GM23248 (cell line): ENCODE measurements at regions not wholly inside any gene's neighbourhood (a gene's known extent, or its start where the extent isn't known, plus 50 kb on each side); places are given as distances from the start of the nearest gene placed in this dataset.

ENCODE experiments used
- EZH2 ChIP-seq: fragments of 200-600 bp; sonication (generic); IDR thresholded peaks from 2 replicates; pipeline ENCODE4 v1.6.1; 2018; ENCODE audit warnings: antibody characterized with exemption, mild to moderate bottlenecking; ENCODE audit not compliant: insufficient read depth, poor library complexity, severe bottlenecking
- EZH2phosphoT487 ChIP-seq: fragments of 200-600 bp; sonication (generic); IDR thresholded peaks from 2 replicates; pipeline ENCODE4 v1.6.1; 2018; ENCODE audit warnings: antibody characterized with exemption, moderate library complexity, mild to moderate bottlenecking, low read depth; ENCODE audit not compliant: insufficient read depth

- TF ChIP-seq EZH2 (no peak), EZH2phosphoT487 (no peak)
Observed at GRCh38 chrX:46202733-46203514, 342.3 kb downstream of the ZNF674 start.
